ENCODE measurements at regions not wholly inside any gene's neighbourhood (a gene's known extent, or its start where the extent isn't known, plus 50 kb on each side); places are given as distances from the start of the nearest gene placed in this dataset.

- no peak for ATAC-seq
- no peak for TF ChIP-seq ZFP3 (CRISPR knock-in tag; IDR thresholded peaks at IDR 0.05)
- TF ChIP-seq, protein P1, sequence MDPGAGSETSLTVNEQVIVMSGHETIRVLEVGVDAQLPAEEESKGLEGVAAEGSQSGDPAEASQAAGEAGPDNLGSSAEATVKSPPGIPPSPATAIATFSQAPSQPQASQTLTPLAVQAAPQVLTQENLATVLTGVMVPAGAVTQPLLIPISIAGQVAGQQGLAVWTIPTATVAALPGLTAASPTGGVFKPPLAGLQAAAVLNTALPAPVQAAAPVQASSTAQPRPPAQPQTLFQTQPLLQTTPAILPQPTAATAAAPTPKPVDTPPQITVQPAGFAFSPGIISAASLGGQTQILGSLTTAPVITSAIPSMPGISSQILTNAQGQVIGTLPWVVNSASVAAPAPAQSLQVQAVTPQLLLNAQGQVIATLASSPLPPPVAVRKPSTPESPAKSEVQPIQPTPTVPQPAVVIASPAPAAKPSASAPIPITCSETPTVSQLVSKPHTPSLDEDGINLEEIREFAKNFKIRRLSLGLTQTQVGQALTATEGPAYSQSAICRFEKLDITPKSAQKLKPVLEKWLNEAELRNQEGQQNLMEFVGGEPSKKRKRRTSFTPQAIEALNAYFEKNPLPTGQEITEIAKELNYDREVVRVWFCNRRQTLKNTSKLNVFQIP (CRISPR knock-in tag; IDR thresholded peaks at IDR 0.05; ENCODE audit: borderline replicate concordance, low read depth): no peak
- no peak for TF ChIP-seq PPARA (CRISPR knock-in tag; IDR thresholded peaks at IDR 0.05; ENCODE audit: borderline replicate concordance)
- no peak for TF ChIP-seq SNAI2 (CRISPR knock-in tag; IDR thresholded peaks at IDR 0.05)
- TF ChIP-seq TOX (CRISPR knock-in tag; IDR thresholded peaks at IDR 0.05; ENCODE audit: borderline replicate concordance): no peak
- TF ChIP-seq ARNTL (CRISPR knock-in tag; IDR thresholded peaks at IDR 0.05; ENCODE audit: borderline replicate concordance, low read depth): no peak
- TF ChIP-seq ZNF565 (CRISPR knock-in tag; conservative IDR thresholded peaks at IDR 0.05; ENCODE audit: low read depth): no peak
- no peak for TF ChIP-seq OSR1 (CRISPR knock-in tag; IDR thresholded peaks at IDR 0.05)
- no peak for TF ChIP-seq ZNF70 (CRISPR knock-in tag; IDR thresholded peaks at IDR 0.05)
- no peak for TF ChIP-seq ISL1 (CRISPR knock-in tag; IDR thresholded peaks at IDR 0.05)
- TF ChIP-seq, protein P2, sequence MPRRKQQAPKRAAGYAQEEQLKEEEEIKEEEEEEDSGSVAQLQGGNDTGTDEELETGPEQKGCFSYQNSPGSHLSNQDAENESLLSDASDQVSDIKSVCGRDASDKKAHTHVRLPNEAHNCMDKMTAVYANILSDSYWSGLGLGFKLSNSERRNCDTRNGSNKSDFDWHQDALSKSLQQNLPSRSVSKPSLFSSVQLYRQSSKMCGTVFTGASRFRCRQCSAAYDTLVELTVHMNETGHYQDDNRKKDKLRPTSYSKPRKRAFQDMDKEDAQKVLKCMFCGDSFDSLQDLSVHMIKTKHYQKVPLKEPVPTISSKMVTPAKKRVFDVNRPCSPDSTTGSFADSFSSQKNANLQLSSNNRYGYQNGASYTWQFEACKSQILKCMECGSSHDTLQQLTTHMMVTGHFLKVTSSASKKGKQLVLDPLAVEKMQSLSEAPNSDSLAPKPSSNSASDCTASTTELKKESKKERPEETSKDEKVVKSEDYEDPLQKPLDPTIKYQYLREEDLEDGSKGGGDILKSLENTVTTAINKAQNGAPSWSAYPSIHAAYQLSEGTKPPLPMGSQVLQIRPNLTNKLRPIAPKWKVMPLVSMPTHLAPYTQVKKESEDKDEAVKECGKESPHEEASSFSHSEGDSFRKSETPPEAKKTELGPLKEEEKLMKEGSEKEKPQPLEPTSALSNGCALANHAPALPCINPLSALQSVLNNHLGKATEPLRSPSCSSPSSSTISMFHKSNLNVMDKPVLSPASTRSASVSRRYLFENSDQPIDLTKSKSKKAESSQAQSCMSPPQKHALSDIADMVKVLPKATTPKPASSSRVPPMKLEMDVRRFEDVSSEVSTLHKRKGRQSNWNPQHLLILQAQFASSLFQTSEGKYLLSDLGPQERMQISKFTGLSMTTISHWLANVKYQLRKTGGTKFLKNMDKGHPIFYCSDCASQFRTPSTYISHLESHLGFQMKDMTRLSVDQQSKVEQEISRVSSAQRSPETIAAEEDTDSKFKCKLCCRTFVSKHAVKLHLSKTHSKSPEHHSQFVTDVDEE (CRISPR knock-in tag; IDR thresholded peaks at IDR 0.05): no peak
Observed at GRCh38 chr6:132220800-132221199, 180.5 kb downstream of the MOXD1 start.

DNA sequence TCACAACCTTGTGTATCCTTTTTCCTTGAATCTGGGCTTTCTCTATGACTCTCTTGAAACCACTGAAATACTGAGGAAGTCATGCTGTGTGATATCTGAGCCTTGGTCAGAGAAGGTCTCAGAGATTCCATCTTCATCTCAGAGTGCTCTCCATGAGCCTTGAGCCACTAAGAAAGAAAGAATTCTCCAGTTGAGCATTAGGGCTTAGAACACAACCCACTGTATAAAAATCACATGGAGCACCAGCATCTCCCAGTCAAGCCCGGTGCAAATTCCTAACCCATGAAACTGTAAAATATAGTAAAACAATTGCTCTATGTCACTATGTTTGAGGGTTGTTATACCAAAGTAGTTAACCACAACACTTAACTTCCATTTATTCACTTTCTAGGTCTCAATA, 181.4 kb downstream of the MOXD1 start:
- TF ChIP-seq ISL1 (CRISPR knock-in tag; IDR thresholded peaks at IDR 0.05): no peak
- TF ChIP-seq, protein P3, sequence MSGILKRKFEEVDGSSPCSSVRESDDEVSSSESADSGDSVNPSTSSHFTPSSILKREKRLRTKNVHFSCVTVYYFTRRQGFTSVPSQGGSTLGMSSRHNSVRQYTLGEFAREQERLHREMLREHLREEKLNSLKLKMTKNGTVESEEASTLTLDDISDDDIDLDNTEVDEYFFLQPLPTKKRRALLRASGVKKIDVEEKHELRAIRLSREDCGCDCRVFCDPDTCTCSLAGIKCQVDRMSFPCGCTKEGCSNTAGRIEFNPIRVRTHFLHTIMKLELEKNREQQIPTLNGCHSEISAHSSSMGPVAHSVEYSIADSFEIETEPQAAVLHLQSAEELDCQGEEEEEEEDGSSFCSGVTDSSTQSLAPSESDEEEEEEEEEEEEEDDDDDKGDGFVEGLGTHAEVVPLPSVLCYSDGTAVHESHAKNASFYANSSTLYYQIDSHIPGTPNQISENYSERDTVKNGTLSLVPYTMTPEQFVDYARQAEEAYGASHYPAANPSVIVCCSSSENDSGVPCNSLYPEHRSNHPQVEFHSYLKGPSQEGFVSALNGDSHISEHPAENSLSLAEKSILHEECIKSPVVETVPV (CRISPR knock-in tag; IDR thresholded peaks at IDR 0.05): no peak
- TF ChIP-seq ZNF70 (CRISPR knock-in tag; IDR thresholded peaks at IDR 0.05): no peak
- no peak for TF ChIP-seq ARNTL (CRISPR knock-in tag; IDR thresholded peaks at IDR 0.05; ENCODE audit: borderline replicate concordance, low read depth)
- TF ChIP-seq, protein P4, sequence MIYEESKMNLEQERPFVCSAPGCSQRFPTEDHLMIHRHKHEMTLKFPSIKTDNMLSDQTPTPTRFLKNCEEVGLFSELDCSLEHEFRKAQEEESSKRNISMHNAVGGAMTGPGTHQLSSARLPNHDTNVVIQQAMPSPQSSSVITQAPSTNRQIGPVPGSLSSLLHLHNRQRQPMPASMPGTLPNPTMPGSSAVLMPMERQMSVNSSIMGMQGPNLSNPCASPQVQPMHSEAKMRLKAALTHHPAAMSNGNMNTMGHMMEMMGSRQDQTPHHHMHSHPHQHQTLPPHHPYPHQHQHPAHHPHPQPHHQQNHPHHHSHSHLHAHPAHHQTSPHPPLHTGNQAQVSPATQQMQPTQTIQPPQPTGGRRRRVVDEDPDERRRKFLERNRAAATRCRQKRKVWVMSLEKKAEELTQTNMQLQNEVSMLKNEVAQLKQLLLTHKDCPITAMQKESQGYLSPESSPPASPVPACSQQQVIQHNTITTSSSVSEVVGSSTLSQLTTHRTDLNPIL (CRISPR knock-in tag; IDR thresholded peaks at IDR 0.05; ENCODE audit: low read depth): no peak
- TF ChIP-seq TOX (CRISPR knock-in tag; IDR thresholded peaks at IDR 0.05; ENCODE audit: borderline replicate concordance): no peak
- TF ChIP-seq ZFP3 (CRISPR knock-in tag; IDR thresholded peaks at IDR 0.05): no peak
- TF ChIP-seq TCF4 (CRISPR knock-in tag; IDR thresholded peaks at IDR 0.05; ENCODE audit: borderline replicate concordance): no peak
- TF ChIP-seq ZNF8 (CRISPR knock-in tag; IDR thresholded peaks at IDR 0.05): no peak
- TF ChIP-seq ZC3H10 (CRISPR knock-in tag; IDR thresholded peaks at IDR 0.05): no peak
- TF ChIP-seq CSDC2 (CRISPR knock-in tag; IDR thresholded peaks at IDR 0.05): no peak
- no peak for TF ChIP-seq OSR1 (CRISPR knock-in tag; IDR thresholded peaks at IDR 0.05)
- TF ChIP-seq BACH2 (CRISPR knock-in tag; IDR thresholded peaks at IDR 0.05; ENCODE audit: borderline replicate concordance): no peak
- no peak for ATAC-seq

- peak; percentile 68; the same call in 2 of the 3 replicates for ATAC-seq
- TF ChIP-seq ZFP30 (CRISPR knock-in tag; IDR thresholded peaks at IDR 0.05) (no peak), GLIS3 (CRISPR knock-in tag; IDR thresholded peaks at IDR 0.05) (no peak), TOX (CRISPR knock-in tag; IDR thresholded peaks at IDR 0.05; ENCODE audit: borderline replicate concordance) (no peak)
- TF ChIP-seq, protein P1 (CRISPR knock-in tag; IDR thresholded peaks at IDR 0.05; ENCODE audit: borderline replicate concordance, low read depth): no peak
Observed at GRCh38 chr6:132218059-132218696, 183.1 kb downstream of the MOXD1 start.

All from SK-N-SH treated with all-trans-retinoic acid at 6 μM for 48 hours (cell line).